ENCODE measurements at regions not wholly inside any gene's neighbourhood (a gene's known extent, or its start where the extent isn't known, plus 50 kb on each side); places are given as distances from the start of the nearest gene placed in this dataset.

DNA sequence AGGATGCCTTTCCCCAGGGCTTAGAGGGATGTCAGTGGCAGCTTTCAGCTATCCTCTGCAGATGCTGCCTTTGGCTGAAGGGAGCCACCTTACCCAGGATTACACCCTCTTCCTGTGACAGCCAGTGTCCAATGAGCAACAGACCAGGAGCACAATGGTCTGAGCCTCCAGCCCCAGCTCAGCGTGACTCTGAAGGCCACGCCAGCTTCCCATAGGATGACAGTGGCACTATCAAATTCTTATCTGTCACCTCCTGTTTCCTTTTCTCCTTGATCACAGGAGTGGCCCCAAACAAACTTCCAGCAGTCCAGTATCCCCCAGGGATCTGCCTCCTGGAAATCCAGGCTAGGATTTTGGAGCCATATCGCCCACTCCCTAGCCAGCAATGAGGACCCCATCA, 226.9 kb downstream of the SETD4 start:
- no peak overlapping the region for H3K27ac ChIP-seq
- TF ChIP-seq CTCF (conservative IDR thresholded peaks at IDR 0.05) = no peak

GRCh38 chr21:35831230-35831629, 229.1 kb downstream of the SETD4 start:
- H3K27ac ChIP-seq = no peak overlapping the region
- TF ChIP-seq CTCF (conservative IDR thresholded peaks at IDR 0.05) = no peak

GRCh38 chr21:35829067-35829466, 231.3 kb downstream of the SETD4 start:
- TF ChIP-seq CTCF (conservative IDR thresholded peaks at IDR 0.05) = no peak
- H3K27ac ChIP-seq = no peak overlapping the region

GRCh38 chr21:35828161-35828560, 232.2 kb downstream of the SETD4 start:
- TF ChIP-seq CTCF (conservative IDR thresholded peaks at IDR 0.05) = no peak

DNA sequence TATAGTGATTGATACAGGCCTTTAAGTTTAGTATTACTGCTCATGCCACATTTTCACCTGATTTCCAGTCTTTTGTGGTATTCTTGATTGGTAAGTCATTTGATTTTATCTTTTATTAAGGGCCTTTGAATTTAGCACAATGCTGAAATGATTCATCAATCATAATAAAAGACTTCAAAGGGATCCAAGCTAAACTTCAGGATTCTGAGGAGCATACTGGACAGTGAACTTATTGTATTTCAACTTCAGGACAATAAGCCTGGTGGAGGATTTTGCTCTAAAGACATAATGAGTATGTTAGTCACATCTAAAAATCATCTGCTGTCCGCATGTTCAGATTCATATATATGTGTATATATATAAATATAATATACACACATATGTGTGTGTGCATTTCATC, 233.3 kb downstream of the SETD4 start:
- TF ChIP-seq CTCF (conservative IDR thresholded peaks at IDR 0.05) = no peak
- no peak overlapping the region for H3K27ac ChIP-seq

More at GRCh38 chr21:35828161-35828560, 232.2 kb downstream of the SETD4 start:
- no peak overlapping the region for H3K27ac ChIP-seq

DNA sequence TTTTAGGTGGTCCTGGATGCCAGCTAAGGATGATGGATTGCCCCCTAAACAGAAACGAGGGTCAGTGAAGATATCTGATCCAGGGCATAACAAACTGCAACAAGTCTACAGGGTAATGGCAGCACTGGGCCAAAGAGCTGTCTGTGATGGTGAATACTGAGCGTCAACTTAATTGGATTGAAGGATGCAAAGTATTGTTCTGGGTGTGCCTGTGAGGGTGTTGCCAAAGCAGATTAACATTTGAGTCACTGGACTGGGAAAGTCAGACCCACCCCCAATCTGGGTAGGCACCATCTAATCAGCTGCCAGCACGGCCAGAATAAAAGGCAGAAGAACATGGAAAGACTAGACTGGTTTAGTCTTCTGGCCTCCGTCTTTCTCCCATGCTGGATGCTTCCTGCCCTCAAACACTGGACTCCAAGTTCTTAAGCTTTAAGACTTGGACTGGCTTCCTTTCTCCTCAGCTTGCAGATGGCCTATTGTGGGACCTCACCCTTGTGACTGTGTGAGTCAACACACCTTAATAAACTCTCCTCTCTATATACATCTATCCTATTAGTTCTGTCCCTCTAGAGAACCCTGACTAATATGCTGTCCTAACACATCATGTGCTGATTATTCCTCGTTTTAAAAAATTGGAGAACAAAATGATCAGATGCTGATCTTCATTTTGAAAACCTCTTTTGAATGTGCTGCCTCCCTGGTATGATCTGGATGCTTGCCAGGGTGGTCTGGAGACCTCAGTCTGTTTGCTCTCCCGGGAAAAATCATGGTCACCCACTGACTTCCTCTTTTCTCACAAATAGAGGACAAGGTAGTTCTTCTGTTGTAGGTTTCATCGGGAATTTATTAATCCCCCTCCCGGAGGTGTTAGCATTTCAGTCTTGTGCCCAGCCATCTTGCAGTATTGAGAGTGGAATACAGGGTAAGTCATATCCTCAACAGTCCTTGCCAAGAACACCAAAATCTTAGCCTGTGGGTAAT, 234.7 kb downstream of the SETD4 start:
- TF ChIP-seq CTCF (conservative IDR thresholded peaks at IDR 0.05) = no peak
- H3K27ac ChIP-seq = no peak overlapping the region

DNA sequence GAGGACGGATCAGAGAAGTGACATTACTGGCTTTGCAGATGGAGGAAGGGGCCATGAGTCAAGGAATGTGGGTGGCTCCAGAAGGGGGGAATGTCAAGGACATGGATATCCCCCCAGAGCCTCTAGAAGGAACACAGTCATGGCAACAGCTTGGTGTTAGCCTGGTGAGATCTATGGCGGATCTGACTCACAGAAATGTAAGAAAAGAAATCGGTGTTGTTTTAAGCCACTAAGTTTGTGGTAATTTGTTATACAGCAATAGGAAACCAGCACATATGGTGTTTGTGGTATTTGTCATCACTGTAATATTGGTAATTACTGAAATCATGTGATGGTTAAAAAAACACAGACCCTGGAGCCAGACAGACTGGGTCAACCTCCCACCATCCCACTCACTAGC, 236.2 kb downstream of the SETD4 start:
- no peak overlapping the region for H3K27ac ChIP-seq
- no peak for TF ChIP-seq CTCF (conservative IDR thresholded peaks at IDR 0.05)

Data from VCaP (cell line).